Fibroblast of pulmonary artery (primary cell): ENCODE measurements at regions not wholly inside any gene's neighbourhood (a gene's known extent, or its start where the extent isn't known, plus 50 kb on each side); places are given as distances from the start of the nearest gene placed in this dataset.

Experiments
- DNase-seq: peaks from one replicate; pipeline ENCODE4 v3.0.0-alpha.2; 2010; ENCODE audit warnings: low read depth
- H3K4me3 ChIP-seq: replicated peaks from 2 replicates; pipeline ENCODE4 v1.5.1; 2011; ENCODE audit warnings: low read depth, mild to moderate bottlenecking, control low read depth, low read length, moderate library complexity
- TF ChIP-seq, protein P1 (sequence below): IDR thresholded peaks from 2 replicates; pipeline ENCODE4 v1.5.1; 2011; ENCODE audit warnings: mild to moderate bottlenecking, control low read depth, low read length, inconsistent platforms; ENCODE audit errors: missing control alignments

GRCh38 chr22:47583959-47584562 lies 821.6 kb downstream of the TBC1D22A start:
- H3K4me3 ChIP-seq: no peak overlapping the region
- TF ChIP-seq, protein P1, sequence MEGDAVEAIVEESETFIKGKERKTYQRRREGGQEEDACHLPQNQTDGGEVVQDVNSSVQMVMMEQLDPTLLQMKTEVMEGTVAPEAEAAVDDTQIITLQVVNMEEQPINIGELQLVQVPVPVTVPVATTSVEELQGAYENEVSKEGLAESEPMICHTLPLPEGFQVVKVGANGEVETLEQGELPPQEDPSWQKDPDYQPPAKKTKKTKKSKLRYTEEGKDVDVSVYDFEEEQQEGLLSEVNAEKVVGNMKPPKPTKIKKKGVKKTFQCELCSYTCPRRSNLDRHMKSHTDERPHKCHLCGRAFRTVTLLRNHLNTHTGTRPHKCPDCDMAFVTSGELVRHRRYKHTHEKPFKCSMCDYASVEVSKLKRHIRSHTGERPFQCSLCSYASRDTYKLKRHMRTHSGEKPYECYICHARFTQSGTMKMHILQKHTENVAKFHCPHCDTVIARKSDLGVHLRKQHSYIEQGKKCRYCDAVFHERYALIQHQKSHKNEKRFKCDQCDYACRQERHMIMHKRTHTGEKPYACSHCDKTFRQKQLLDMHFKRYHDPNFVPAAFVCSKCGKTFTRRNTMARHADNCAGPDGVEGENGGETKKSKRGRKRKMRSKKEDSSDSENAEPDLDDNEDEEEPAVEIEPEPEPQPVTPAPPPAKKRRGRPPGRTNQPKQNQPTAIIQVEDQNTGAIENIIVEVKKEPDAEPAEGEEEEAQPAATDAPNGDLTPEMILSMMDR: no peak

GRCh38 chr22:47582067-47582466 lies 819.6 kb downstream of the TBC1D22A start:
- no peak overlapping the region for H3K4me3 ChIP-seq
- TF ChIP-seq, protein P1: no peak
- DNase-seq: no peak

More at GRCh38 chr22:47583959-47584562, 821.6 kb downstream of the TBC1D22A start:
- no peak for DNase-seq

DNA sequence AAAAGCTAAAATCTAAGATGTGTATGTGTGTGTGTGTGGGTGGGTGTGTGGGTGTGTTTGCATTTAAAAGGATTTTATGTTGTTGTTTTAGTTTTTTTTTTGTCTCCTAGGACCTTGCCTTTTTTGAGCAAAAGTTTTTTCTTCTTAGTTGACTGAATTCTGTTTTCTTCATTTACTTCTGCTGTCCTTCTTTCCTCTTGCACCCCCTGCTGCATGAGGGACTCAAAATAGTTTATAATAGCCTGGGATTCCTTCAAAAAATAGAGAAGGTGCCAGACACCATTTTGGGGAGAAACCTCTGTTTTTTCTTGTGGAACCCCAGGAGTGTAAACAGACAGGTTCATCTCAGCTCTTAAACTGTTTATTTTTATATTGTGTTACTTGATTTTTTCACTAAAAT lies 817.7 kb downstream of the TBC1D22A start:
- TF ChIP-seq, protein P1: no peak
- H3K4me3 ChIP-seq: no peak overlapping the region

DNA sequence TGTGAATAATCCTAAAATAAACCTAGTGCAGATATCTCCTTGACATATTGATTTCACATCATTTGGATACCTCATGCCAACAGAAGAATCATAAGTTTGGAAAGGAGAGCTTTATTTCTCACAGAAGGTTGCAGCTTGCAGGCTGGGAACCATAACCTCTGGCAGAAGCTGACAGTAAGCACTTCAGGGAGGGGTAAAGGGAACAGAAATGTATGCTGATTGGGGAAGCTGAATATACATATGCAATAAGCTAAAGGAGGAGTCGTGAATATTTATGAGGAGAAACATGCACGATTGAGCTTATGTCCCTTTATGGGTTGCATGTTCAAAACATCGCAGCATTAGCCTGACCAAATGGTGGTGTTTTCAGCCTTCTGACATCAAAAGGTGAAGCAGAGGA lies 814.5 kb downstream of the TBC1D22A start:
- TF ChIP-seq, protein P1: no peak
- DNase-seq: no peak
- H3K4me3 ChIP-seq: no peak overlapping the region

More for the DNA sequence above, 817.7 kb downstream of the TBC1D22A start:
- DNase-seq: no peak

- TF ChIP-seq, protein P1: no peak
- no peak for DNase-seq
- no peak overlapping the region for H3K4me3 ChIP-seq
These were observed 812.8 kb downstream of the TBC1D22A start for GRCh38 chr22:47575291-47575690.

GRCh38 chr22:47574556-47574955 lies 812.1 kb downstream of the TBC1D22A start:
- TF ChIP-seq, protein P1: no peak
- no peak for DNase-seq
- no peak overlapping the region for H3K4me3 ChIP-seq

DNA sequence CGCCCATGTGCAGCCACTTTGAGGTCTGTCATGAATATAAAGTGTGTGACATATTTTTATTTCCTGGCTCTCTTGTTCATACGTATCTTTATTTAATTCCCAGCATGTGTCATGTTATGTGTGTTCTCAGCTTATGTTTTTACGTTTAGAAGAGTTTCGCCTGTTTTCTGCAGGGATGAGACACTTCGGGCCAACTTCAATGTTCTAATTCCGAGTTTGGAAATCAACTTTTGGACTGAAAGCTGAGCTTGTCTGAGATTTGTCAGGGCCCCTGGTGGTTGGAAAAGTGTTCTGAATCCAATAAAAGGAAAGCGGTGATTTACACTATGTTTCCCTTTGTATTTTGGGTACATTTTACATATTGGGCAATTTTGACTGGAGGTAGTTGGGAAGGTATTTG lies 810.7 kb downstream of the TBC1D22A start:
- DNase-seq: no peak
- H3K4me3 ChIP-seq: no peak overlapping the region
- TF ChIP-seq, protein P1: no peak
